PC-3 (cell line): ENCODE measurements at regions not wholly inside any gene's neighbourhood (a gene's known extent, or its start where the extent isn't known, plus 50 kb on each side); places are given as distances from the start of the nearest gene placed in this dataset.

Experiments
- CTCF ChIP-seq: fragments of 300-600 bp; sonication (generic); conservative IDR thresholded peaks from 2 replicates; pipeline ENCODE4 v1.5.1; 2017; ENCODE audit warnings: antibody characterized with exemption, low read depth, mild to moderate bottlenecking, low read length
- EZH2 ChIP-seq: fragments of 300-600 bp; sonication (generic); IDR thresholded peaks from one replicate; pipeline ENCODE4 v1.6.1; 2017; ENCODE audit warnings: antibody characterized with exemption, mild to moderate bottlenecking, low read length; ENCODE audit not compliant: unreplicated experiment

GRCh38 chr9:79250806-79251205 is 321.0 kb upstream of the TLE4 start:
- TF ChIP-seq CTCF: no peak
- TF ChIP-seq EZH2: no peak
